Panc1 (cell line): ENCODE measurements at regions not wholly inside any gene's neighbourhood (a gene's known extent, or its start where the extent isn't known, plus 50 kb on each side); places are given as distances from the start of the nearest gene placed in this dataset.

Experiments used
- ATAC-seq: fragments of 200-7000 bp; cut with Tn5 transposase; 2 replicates; pipeline ENCODE4 v1.9.1; 2020; ENCODE audit warnings: mild to moderate bottlenecking, moderate library complexity
- BruUV-seq: library from RNA; stranded (reverse); fragments of 400-500 nt; replicated peaks from 2 replicates; lab custom pipeline; 2021; lab: Mats Ljungman, UMichigan
- CTCF ChIA-PET: fragments of 300-600 bp; sonication (Branson Sonifier 250); formaldehyde crosslinking; loops from one replicate; lab custom pipeline; 2022; ENCODE audit warnings: antibody characterized with exemption; lab: Charles Lee
- POLR2A ChIA-PET: fragments of 300-600 bp; sonication (Branson Sonifier 250); formaldehyde crosslinking; loops from one replicate; lab custom pipeline; 2022; ENCODE audit warnings: antibody characterized with exemption; lab: Charles Lee
- DNase-seq: peaks from one replicate; pipeline ENCODE4 v3.0.0-alpha.2; 2010; ENCODE audit warnings: low read depth, low spot score
- H3K27ac ChIP-seq: 2 replicates; pipeline ENCODE4 v1.5.1; 2011; ENCODE audit warnings: mild to moderate bottlenecking, low read length, inconsistent platforms
- H3K27me3 ChIP-seq: fragments of 200-500 bp; sonication (Bioruptor generic); 2 replicates; pipeline ENCODE4 v1.6.0; 2014; ENCODE audit warnings: low read length, inconsistent platforms; ENCODE audit not compliant: control insufficient read depth, insufficient read depth
- H3K36me3 ChIP-seq: fragments of 200-500 bp; sonication (Bioruptor generic); 2 replicates; pipeline ENCODE4 v1.5.1; 2014; ENCODE audit warnings: inconsistent platforms, mild to moderate bottlenecking, low read length, moderate library complexity; ENCODE audit not compliant: control insufficient read depth, insufficient read depth
- H3K4me1 ChIP-seq: 2 replicates; pipeline ENCODE4 v1.5.1; 2011; ENCODE audit warnings: inconsistent platforms, mild to moderate bottlenecking, low read length, moderate library complexity; ENCODE audit not compliant: control insufficient read depth, insufficient read depth
- H3K4me3 ChIP-seq, 2 experiments: 2 replicates each; pipeline ENCODE4 v1.5.1; 2011 to 2012; ENCODE audit warnings: low read depth in 2 of 2, low read length in 2 of 2, mild to moderate bottlenecking in 2 of 2, inconsistent platforms in 1 of 2, moderate library complexity in 1 of 2
- H3K9me3 ChIP-seq: fragments of 200-500 bp; sonication (Bioruptor generic); 2 replicates; pipeline ENCODE4 v1.5.1; 2014; ENCODE audit warnings: low read depth, mild to moderate bottlenecking, inconsistent platforms, low read length, moderate library complexity; ENCODE audit not compliant: control insufficient read depth, insufficient read depth
- CTCF ChIP-seq: fragments of 450-650 bp; IDR thresholded peaks from 2 replicates; pipeline ENCODE4 v1.5.1; 2017; ENCODE audit warnings: mild to moderate bottlenecking
- POLR2AphosphoS5 ChIP-seq: IDR thresholded peaks from 2 replicates; pipeline ENCODE4 v1.6.1; 2012; ENCODE audit warnings: mild to moderate bottlenecking, low read depth, low read length, moderate library complexity
- REST ChIP-seq, 2 experiments: IDR thresholded peaks; 2 replicates each; pipeline ENCODE4 v1.6.1; 2011 to 2012; ENCODE audit warnings: low read depth in 2 of 2, control low read depth in 1 of 2, low read length in 1 of 2, mild to moderate bottlenecking in 1 of 2, moderate library complexity in 1 of 2; ENCODE audit not compliant: insufficient read depth in 1 of 2
- SIN3A ChIP-seq: IDR thresholded peaks from 2 replicates; pipeline ENCODE4 v1.6.1; 2012; ENCODE audit warnings: low read depth, mild to moderate bottlenecking, low read length, moderate library complexity, borderline replicate concordance; ENCODE audit not compliant: insufficient read depth
- TCF7L2 ChIP-seq: IDR thresholded peaks from 2 replicates; pipeline ENCODE4 v1.6.1; 2011; ENCODE audit warnings: mild to moderate bottlenecking, low read depth, low read length, inconsistent platforms
- in situ Hi-C: cut with HindIII; loops from 2 replicates; pipeline ENCODE4 v1.10.0; 2016; ENCODE audit warnings: low sequenced_read_pairs, low pct_unique_long_range_greater_than_20kb
- intact Hi-C: fragments of 100-400 bp; cut with micrococcal nuclease; formaldehyde crosslinking; loops from one replicate; pipeline ENCODE4 v1.10.0; 2022; ENCODE audit not compliant: unreplicated experiment

GRCh38 chr6:163754866-163755265 lies 340.3 kb downstream of the QKI start:
- BruUV-seq: no TSS peak
- Histone ChIP-seq H3K36me3 (no peaks in the 10 kb centered on the region), H3K4me3 (no peak overlapping the region), H3K4me1 (no peaks in the 10 kb centered on the region), H3K9me3 (no peaks in the 10 kb centered on the region), H3K27me3 (no peaks in the 10 kb centered on the region), H3K27ac (no peak overlapping the region)
- ATAC-seq: no peak
- POLR2A ChIA-PET: no interaction called here
- DNase-seq: no peak
- intact Hi-C loops: no loop called here
- TF ChIP-seq CTCF (no peak), TCF7L2 (no peak), POLR2AphosphoS5 (no peak), REST (IDR thresholded peaks at IDR 0.05; ENCODE audit: insufficient read depth in 1 of 2, low read depth in 2 of 2, low read length in 1 of 2) (no peak), SIN3A (no peak)
- in situ Hi-C loops: no loop called here
- CTCF ChIA-PET: no interaction called here

GRCh38 chr6:163753430-163753829 lies 338.9 kb downstream of the QKI start:
- Histone ChIP-seq H3K4me3 (no peak overlapping the region), H3K27me3 (no peaks in the 10 kb centered on the region), H3K9me3 (no peaks in the 10 kb centered on the region), H3K36me3 (no peaks in the 10 kb centered on the region), H3K4me1 (no peaks in the 10 kb centered on the region), H3K27ac (no peak overlapping the region)
- TF ChIP-seq POLR2AphosphoS5: no peak
- ChIA-PET CTCF (no interaction called here), POLR2A (no interaction called here)
- DNase-seq (no peak), ATAC-seq (no peak)
- in situ Hi-C loops: no loop called here
- BruUV-seq: no TSS peak
- intact Hi-C loops: no loop called here

DNA sequence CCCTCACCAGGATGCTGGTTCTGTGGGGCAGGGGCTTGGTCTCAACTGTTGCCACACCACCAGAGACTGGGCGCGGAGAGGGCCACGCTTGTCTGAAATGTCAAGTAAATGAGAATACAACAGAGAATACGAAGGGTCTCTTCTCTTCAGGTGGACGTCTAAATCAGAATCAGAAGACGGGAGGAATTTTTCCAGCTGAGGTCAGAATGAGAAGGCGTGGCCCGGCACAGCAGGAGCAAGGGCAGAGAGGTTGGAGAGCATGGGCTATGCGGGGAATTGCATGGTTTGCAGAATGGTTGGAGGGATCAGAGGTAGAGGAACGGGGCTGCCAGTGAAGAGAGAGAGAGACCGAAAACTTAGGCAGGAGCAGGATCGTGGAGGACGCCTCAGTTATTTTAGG lies 337.9 kb downstream of the QKI start:
- Histone ChIP-seq H3K27ac (no peak overlapping the region), H3K4me1 (no peaks in the 10 kb centered on the region; the same call in 1 of the 2 replicates), H3K36me3 (no peaks in the 10 kb centered on the region), H3K27me3 (no peaks in the 10 kb centered on the region), H3K9me3 (no peaks in the 10 kb centered on the region), H3K4me3 (no peak overlapping the region)
- intact Hi-C loops: no loop called here
- TF ChIP-seq POLR2AphosphoS5 (no peak), SIN3A (no peak), REST (IDR thresholded peaks at IDR 0.05; ENCODE audit: insufficient read depth in 1 of 2, low read depth in 2 of 2, low read length in 1 of 2) (no peak), CTCF (no peak), TCF7L2 (no peak)
- no TSS peak for BruUV-seq
- POLR2A ChIA-PET: no interaction called here
- no peak for DNase-seq
- no peak for ATAC-seq
- in situ Hi-C loops: no loop called here
- CTCF ChIA-PET: no interaction called here
